Stimulated activated CD8-positive, alpha-beta memory T cell treated with anti-CD3 and anti-CD28 coated beads, Interleukin-12 subunit alpha, Interleukin-12 subunit beta, amount 100 ng/mL, for 4 hours (primary cell): ENCODE measurements at regions not wholly inside any gene's neighbourhood (a gene's known extent, or its start where the extent isn't known, plus 50 kb on each side); places are given as distances from the start of the nearest gene placed in this dataset.

Experiments
- DNase-seq: peaks from one replicate; pipeline ENCODE4 v3.0.0-alpha.2; 2020; ENCODE audit warnings: low read depth

GRCh38 chr20:60638430-60639098 is 613.5 kb upstream of the CDH4 start:
- no peak for DNase-seq

- DNase-seq = no peak
These were observed 610.1 kb upstream of the CDH4 start for GRCh38 chr20:60641879-60642447.

GRCh38 chr20:60642541-60642940 is 609.5 kb upstream of the CDH4 start:
- DNase-seq = no peak

DNA sequence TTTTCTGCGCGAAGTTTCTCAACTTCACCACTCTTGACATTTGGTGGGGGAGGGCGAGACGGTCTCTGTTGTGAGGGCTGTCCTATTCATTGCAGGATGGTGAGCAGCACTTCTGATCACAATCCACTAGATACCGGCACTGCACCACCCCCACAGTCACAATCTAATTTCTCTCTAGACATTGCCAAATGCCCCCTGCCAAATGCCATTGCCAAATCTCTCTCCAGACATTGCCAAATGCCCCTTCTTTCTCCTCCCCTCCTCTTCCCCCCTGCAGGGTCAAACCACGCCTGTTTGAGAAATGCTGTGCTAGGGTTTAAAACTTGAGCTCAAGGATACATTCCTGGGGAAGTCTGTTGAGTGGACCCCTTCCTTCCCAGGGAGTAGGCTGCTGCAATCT is 603.5 kb upstream of the CDH4 start:
- DNase-seq = no peak

- DNase-seq = no peak
These were observed 602.5 kb upstream of the CDH4 start for GRCh38 chr20:60649541-60649940.

DNA sequence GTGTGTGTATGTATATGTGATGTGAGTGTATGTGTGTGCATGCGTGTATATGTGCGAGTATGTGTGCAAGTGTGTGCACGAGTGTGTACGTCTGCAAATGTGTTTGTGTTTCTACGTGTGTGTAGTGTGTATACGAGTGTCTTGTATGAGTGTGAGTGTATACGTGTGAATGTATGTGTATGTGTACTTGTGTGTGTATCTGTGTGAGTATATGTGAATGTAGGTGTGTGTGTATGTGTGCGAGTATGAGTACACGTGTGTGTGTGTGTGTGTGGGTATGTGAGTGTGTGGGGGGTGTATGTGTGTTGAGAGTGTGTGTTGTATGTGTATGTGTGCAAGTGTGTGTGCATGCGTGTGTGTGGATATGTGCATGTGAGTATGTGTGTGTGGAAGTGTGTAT is 602.0 kb upstream of the CDH4 start:
- no peak for DNase-seq

DNA sequence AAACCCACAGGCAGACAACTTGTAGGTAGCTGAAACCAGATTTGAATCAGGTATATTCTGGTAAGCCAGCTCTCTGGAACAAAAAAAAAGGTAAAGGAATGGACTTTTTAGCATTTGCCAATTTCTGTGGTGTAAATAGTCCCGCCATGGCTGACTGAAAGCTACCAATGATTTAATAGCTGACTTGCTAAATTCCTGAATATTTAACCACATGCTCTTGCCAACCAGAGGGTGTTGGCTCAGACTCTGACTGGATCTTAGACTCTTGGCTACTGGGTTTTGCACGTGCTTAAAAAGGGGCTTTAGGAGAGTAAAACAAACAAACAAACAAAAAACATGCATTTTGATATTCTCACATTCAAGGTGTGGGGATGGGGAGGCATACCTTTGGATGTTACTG is 600.0 kb upstream of the CDH4 start:
- no peak for DNase-seq

DNA sequence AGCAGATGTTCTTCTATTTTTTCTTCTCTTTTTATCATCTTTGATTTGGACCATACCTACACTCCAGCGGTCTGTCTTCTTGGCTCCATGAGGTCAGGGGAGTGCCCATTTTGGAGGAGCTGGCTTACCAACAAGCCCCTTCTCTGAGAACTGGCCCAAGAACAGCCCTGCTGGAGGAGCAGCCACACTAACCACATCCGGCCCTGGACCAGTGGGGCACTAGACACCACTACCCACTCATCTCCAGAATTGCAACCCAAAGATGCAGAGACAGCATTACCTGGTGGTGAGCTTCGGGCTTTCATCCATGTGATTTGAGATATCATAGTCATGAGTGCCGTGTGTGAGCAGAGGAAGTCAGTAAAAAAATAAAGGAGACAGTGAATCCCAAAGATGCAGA is 599.4 kb upstream of the CDH4 start:
- no peak for DNase-seq

DNA sequence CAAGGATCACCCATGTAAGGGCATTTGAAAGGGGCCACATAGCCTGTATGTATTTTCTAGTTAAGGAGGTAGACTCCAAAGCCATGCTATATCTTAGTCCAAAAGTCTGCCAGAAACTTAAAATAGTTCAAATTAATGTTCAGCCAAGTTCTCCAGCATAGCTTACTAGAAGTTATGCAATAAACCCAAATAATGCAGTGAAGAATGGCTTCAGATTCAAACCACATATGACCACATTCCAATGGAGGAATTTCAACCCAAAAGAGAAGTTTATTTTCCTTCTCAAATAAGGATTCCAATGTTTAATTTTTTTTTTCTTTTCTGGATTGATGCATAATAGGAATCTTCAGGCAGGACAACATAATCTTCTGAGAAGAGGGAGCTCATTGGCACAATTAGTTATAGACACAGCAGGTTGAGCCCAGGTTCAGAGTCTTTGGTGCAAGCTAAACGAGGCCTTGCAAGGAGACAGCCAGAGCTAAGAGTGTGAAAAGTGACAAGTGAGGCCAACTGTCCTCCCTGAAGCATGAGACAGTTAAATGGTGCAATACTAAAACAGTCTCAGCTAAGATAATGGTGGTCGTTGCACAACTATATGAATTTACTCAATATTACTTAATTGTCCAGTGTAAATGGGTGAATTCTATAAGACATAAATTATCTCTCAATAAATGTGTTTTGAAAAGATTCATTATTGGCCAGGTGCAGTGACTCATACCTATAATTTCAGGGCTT is 598.8 kb upstream of the CDH4 start:
- no peak for DNase-seq

GRCh38 chr20:60658681-60659080 is 593.4 kb upstream of the CDH4 start:
- DNase-seq = no peak

DNA sequence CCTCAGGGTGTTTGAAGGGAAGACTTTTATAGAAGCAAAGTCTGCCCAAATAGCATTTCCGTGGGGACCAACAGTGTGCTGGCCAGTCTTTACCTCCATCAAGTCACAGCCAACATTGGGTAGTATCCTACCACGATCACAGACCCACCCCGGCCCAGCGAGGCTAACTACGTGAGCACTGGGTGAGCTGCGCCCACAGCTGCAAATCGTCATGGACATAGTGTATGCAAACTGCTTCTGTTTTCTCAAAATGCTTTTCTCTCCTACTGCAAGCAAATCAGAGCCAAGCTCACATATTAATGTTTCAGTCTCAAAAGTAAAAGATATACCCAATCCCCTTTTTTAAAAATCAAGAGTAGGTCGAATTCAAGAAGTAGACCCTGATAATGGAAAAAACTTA is 592.8 kb upstream of the CDH4 start:
- no peak for DNase-seq

DNA sequence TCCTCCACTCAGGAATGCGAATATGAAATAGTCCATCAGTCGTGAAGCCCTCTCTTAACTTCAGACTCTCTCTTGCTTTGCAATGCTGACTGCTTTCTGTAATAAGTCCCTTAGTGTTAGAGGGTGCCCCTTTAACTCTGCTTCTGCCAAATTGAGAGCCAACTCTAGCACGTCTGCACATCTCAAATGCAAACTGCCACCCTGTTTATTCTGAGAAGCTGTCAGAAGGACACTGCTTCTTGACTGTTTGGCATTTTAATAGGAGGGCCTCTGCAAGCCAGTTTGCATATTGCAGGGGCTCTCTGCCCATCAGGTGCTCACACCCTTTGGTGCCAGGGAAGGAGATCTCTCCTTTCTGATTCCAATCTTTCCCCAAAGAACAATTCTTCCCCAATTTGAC is 589.8 kb upstream of the CDH4 start:
- DNase-seq = no peak

DNA sequence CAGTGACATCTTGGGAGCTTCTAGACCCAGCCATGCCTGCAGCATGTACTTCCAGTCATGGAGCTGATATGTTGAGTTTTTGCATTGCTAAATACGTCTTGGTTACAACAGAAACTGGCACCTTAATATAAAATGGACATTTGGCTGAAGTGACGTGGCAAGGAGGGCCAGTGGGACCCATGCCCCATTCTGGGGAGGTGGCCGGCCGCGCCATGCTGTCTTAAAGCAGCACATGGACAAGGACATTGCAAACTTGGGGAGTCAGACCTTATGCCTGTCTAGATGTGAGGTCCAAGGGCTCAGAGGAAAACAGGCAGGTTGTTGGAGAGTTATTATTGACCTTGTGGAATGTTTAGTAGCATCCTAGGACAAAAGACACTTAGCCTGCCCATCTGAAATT is 588.0 kb upstream of the CDH4 start:
- DNase-seq = no peak

DNA sequence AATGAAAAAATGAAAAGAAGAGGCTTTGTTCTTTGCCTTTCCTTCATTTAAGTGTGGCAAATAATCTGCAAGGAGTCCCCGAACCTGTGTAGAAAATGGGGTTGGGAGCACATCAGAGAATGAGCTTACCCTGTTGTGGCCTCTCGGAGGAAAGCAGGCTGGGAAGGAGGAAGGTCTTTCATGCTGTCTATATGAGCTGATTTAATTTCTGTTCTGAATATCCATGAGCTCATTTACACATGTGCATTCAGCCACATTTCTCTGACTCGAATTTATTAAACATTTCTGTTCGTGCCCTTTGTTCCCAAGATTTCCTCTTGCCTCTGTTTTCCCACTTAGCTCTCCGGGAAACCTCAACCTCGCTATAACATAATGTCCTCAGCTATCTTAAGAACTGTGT is 584.4 kb upstream of the CDH4 start:
- no peak for DNase-seq

DNA sequence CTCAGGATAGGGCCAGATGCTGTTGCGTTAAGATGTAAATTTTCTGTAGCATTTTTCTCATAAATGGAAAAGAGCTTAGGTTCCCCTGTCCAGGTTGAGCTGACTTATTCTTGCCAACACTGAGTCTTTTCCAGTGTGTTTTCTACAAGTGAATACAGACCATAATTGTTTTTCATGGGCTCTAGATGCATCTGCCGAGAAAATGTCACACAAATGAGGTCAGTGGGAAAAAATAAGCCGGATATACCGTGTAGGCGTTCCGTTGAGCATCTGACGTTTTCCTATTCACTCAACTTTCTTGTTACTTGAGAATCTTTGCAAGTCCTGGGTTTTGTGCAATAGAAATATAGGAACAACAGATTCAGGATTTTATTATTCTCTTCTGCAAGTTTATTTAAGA is 582.9 kb upstream of the CDH4 start:
- DNase-seq = no peak

DNA sequence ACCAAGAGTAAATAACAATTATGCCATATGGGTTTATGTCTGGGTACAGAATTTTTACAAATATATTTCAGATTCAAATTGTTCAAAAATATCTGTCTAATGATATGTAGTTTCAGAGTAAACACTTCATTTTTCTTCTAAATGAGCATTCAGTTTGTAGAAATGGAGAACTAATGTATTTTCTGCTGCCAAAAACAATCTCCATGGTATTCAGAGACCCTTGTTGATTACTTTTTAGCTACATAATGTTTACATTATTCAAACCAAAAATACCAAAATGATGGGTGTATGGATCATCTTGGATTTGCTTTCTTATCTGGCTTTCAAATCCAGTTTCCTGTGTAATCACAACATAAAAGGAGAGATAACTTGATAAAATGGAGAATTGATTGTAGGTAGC is 576.0 kb upstream of the CDH4 start:
- no peak for DNase-seq

DNA sequence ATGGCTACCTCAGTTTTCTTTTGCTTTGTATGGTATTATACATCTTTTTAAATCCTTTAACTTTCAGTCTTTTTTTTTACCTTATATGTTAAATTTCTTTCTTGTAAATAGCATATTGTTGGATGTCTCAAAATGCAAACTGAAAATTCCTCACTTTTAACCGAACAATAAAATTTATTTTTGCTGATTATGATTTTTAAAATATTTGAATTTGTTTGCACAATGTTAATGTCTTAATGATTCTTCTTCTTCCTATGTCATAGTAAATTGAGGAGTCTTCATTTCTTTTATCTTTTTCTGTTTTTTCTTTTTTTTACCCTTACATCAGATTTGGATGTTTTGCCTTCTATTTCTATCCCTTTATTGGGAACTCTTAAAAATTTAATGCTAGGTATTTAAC is 574.2 kb upstream of the CDH4 start:
- DNase-seq = no peak

DNA sequence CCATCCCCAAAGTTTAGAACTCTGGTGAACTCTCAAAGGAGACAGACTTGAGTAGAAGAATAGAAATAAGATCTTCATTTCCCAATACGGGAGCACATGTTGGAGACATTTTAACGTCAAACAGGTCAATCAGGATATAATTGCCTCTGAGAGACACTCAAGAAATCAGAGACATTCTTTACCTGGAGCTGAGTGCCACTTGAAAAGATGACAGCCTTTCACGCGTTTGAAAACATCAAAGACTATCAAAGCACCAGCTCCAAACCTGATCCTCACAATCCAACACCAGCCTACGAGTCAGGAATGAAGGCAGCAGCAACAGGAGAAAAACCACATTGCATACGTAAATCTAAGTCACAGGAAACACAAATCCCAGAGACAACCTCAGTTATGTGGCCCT is 571.5 kb upstream of the CDH4 start:
- DNase-seq = no peak

GRCh38 chr20:60687213-60687612 is 564.8 kb upstream of the CDH4 start:
- DNase-seq = no peak

GRCh38 chr20:60690771-60691170 is 561.3 kb upstream of the CDH4 start:
- DNase-seq = no peak

- DNase-seq = no peak
These were observed 560.0 kb upstream of the CDH4 start for GRCh38 chr20:60691966-60692615.

DNA sequence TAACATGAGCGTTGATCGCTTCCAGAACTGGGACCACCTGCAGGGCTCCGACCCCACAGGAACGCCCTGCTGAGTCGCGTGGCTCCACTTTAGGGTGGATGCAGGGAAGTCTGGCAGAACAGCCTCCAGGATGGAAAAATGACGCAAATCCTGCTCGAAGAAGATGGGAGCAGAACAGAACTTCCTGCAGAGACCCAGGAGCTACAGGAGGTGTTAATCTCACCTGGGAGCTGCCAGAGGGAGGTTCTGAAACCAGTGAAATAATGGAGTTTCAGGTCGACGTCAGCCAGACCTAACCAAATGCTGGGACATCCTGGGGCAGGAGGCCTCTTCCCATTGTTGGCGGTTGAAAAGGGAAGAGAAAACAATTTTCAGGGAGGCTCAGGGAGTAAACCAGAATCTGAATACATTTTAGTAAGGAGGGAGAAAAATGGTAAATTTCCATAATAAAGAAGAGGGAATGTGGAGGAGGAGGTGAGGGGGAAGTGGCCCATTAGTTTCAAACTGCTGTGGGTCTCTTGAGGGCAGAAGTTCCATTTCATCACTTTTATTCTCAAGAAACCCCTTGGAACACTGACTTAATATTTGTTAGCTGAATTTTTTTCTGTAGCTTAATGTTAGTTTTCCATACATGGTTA is 558.4 kb upstream of the CDH4 start:
- no peak for DNase-seq

GRCh38 chr20:60694763-60695162 is 557.3 kb upstream of the CDH4 start:
- DNase-seq = no peak
